MM.1S (cell line): ENCODE measurements at regions not wholly inside any gene's neighbourhood (a gene's known extent, or its start where the extent isn't known, plus 50 kb on each side); places are given as distances from the start of the nearest gene placed in this dataset.

Source experiments
- DNase-seq: peaks from one replicate; pipeline ENCODE4 v3.0.0-alpha.2; 2015
- H2AFZ ChIP-seq: fragments of 300-600 bp; sonication (generic); 2 replicates; pipeline ENCODE4 v1.6.0; 2016; ENCODE audit warnings: antibody characterized with exemption, low read length
- H3F3A ChIP-seq: fragments of 300-600 bp; sonication (generic); 2 replicates; pipeline ENCODE4 v1.6.1; 2016; ENCODE audit warnings: mild to moderate bottlenecking, antibody characterized with exemption, low read length, moderate library complexity, mixed read lengths; ENCODE audit not compliant: insufficient read depth
- H3K27ac ChIP-seq: fragments of 300-600 bp; sonication (generic); 2 replicates; pipeline ENCODE4 v1.5.1; 2016; ENCODE audit warnings: mild to moderate bottlenecking, low read length
- H3K27me3 ChIP-seq: fragments of 300-600 bp; sonication (generic); replicated peaks from 2 replicates; pipeline ENCODE4 v1.6.0; 2016; ENCODE audit warnings: low read length; ENCODE audit not compliant: insufficient read depth
- H3K36me3 ChIP-seq: fragments of 300-600 bp; sonication (generic); replicated peaks from 2 replicates; pipeline ENCODE4 v1.6.1; 2016; ENCODE audit warnings: mild to moderate bottlenecking, low read length, mixed read lengths; ENCODE audit not compliant: insufficient read depth
- H3K4me1 ChIP-seq: fragments of 300-600 bp; sonication (generic); 2 replicates; pipeline ENCODE4 v1.6.1; 2016; ENCODE audit warnings: low read length, mixed read lengths
- H3K4me2 ChIP-seq: fragments of 300-600 bp; sonication (generic); 2 replicates; pipeline ENCODE4 v1.6.0; 2016; ENCODE audit warnings: low read depth, low read length
- H3K4me3 ChIP-seq: fragments of 300-600 bp; sonication (generic); 2 replicates; pipeline ENCODE4 v1.5.1; 2016; ENCODE audit warnings: low read length, mixed read lengths
- H3K79me2 ChIP-seq: fragments of 300-600 bp; sonication (generic); 2 replicates; pipeline ENCODE4 v1.6.1; 2016; ENCODE audit warnings: mixed run types, low read length, mixed read lengths
- H3K9ac ChIP-seq: fragments of 300-600 bp; sonication (generic); 2 replicates; pipeline ENCODE4 v1.6.1; 2016; ENCODE audit warnings: low read length, mixed read lengths
- H3K9me2 ChIP-seq: fragments of 300-600 bp; sonication (generic); replicated peaks from 2 replicates; pipeline ENCODE4 v1.6.1; 2016; ENCODE audit warnings: mild to moderate bottlenecking, low read length, mixed read lengths; ENCODE audit not compliant: insufficient read depth
- H3K9me3 ChIP-seq: fragments of 300-600 bp; sonication (generic); replicated peaks from 2 replicates; pipeline ENCODE4 v1.6.1; 2016; ENCODE audit warnings: mild to moderate bottlenecking, low read length, mixed read lengths; ENCODE audit not compliant: insufficient read depth
- H4K20me1 ChIP-seq: fragments of 300-600 bp; sonication (generic); 2 replicates; pipeline ENCODE4 v1.6.1; 2016; ENCODE audit warnings: mild to moderate bottlenecking, low read length, moderate library complexity, mixed read lengths; ENCODE audit not compliant: insufficient read depth
- CTCF ChIP-seq: fragments of 300-600 bp; sonication (generic); IDR thresholded peaks from 2 replicates; pipeline ENCODE4 v1.5.1; 2016; ENCODE audit warnings: antibody characterized with exemption, low read length, mixed read lengths
- EZH2 ChIP-seq: fragments of 300-600 bp; sonication (generic); optimal IDR thresholded peaks from 2 replicates; pipeline ENCODE3; 2017; ENCODE audit warnings: low read depth, mild to moderate bottlenecking, antibody characterized with exemption, low read length, mixed read lengths
- EZH2phosphoT487 ChIP-seq: fragments of 300-600 bp; sonication (generic); IDR thresholded peaks from 2 replicates; pipeline ENCODE4 v1.6.1; 2018; ENCODE audit warnings: antibody characterized with exemption, low read length

GRCh38 chr17:54257440-54257839 lies 434.7 kb downstream of the KIF2B start:
- Histone ChIP-seq H3K36me3 (no peaks in the 10 kb centered on the region), H3K27me3 (no peaks in the 10 kb centered on the region), H3F3A (no peaks in the 10 kb centered on the region), H2AFZ (no peak overlapping the region), H3K9me3 (no peaks in the 10 kb centered on the region), H4K20me1 (no peaks in the 10 kb centered on the region), H3K4me2 (no peak overlapping the region), H3K4me3 (no peak overlapping the region), H3K4me1 (no peaks in the 10 kb centered on the region), H3K79me2 (no peaks in the 10 kb centered on the region), H3K27ac (no peak overlapping the region), H3K9ac (no peak overlapping the region), H3K9me2 (no peaks in the 10 kb centered on the region)
- DNase-seq, result no peak
- TF ChIP-seq CTCF, result no peak
- TF ChIP-seq EZH2, result no peak
- no peak for TF ChIP-seq EZH2phosphoT487

- H3K79me2 ChIP-seq, result no peaks in the 10 kb centered on the region
- no peaks in the 10 kb centered on the region for H3K9me2 ChIP-seq
- no peaks in the 10 kb centered on the region for H3K4me1 ChIP-seq
- H3F3A ChIP-seq, result no peaks in the 10 kb centered on the region
- no peaks in the 10 kb centered on the region for H4K20me1 ChIP-seq
- no peak overlapping the region for H3K27ac ChIP-seq
- no peak overlapping the region for H3K9ac ChIP-seq
- H3K36me3 ChIP-seq, result no peaks in the 10 kb centered on the region
- no peak overlapping the region for H3K4me2 ChIP-seq
- no peak for DNase-seq
- no peak overlapping the region for H3K4me3 ChIP-seq
- TF ChIP-seq CTCF, result no peak
- no peak for TF ChIP-seq EZH2phosphoT487
- TF ChIP-seq EZH2, result no peak
- H2AFZ ChIP-seq, result no peak overlapping the region
- H3K9me3 ChIP-seq, result no peaks in the 10 kb centered on the region
- H3K27me3 ChIP-seq, result no peaks in the 10 kb centered on the region
These were observed 436.7 kb downstream of the KIF2B start for GRCh38 chr17:54259476-54259875.

- no peak overlapping the region for H3K9ac ChIP-seq
- H3K27ac ChIP-seq, result no peak overlapping the region
- H3F3A ChIP-seq, result no peaks in the 10 kb centered on the region
- H3K4me3 ChIP-seq, result no peak overlapping the region
- no peaks in the 10 kb centered on the region for H3K36me3 ChIP-seq
- H4K20me1 ChIP-seq, result no peaks in the 10 kb centered on the region
- H3K27me3 ChIP-seq, result no peaks in the 10 kb centered on the region
- TF ChIP-seq CTCF (no peak), EZH2phosphoT487 (no peak), EZH2 (no peak)
- no peaks in the 10 kb centered on the region for H3K79me2 ChIP-seq
- H3K9me3 ChIP-seq, result no peaks in the 10 kb centered on the region
- DNase-seq, result no peak
- no peak overlapping the region for H3K4me2 ChIP-seq
- H2AFZ ChIP-seq, result no peak overlapping the region
- H3K4me1 ChIP-seq, result no peaks in the 10 kb centered on the region
- no peaks in the 10 kb centered on the region for H3K9me2 ChIP-seq
These were observed 438.7 kb downstream of the KIF2B start for GRCh38 chr17:54261465-54261864.
